Endothelial cell of umbilical vein (primary cell): ENCODE measurements at regions not wholly inside any gene's neighbourhood (a gene's known extent, or its start where the extent isn't known, plus 50 kb on each side); places are given as distances from the start of the nearest gene placed in this dataset.

Experiments used
- BruUV-seq: library from RNA; stranded (reverse); fragments of 400-500 nt; replicated peaks from 2 replicates; lab custom pipeline; 2021; lab: Mats Ljungman, UMichigan
- CTCF ChIA-PET: fragments of 300-600, 350-600 bp; sonication (Branson Sonifier 250); formaldehyde crosslinking; loops from one replicate; lab custom pipeline; 2021; ENCODE audit warnings: antibody characterized with exemption, inconsistent platforms; lab: Charles Lee
- POLR2A ChIA-PET: fragments of 300-600, 350-600 bp; sonication (Branson Sonifier 250); formaldehyde crosslinking; loops from one replicate; lab custom pipeline; 2021; ENCODE audit warnings: antibody characterized with exemption, inconsistent platforms; lab: Charles Lee
- DNase-seq: peaks from one replicate; pipeline ENCODE4 v3.0.0-alpha.2; 2011; ENCODE audit warnings: low read depth, low spot score
- FAIRE-seq: peaks from 2 replicates; lab custom pipeline; 2011; peaks lifted over from hg19 to GRCh38; lab: Jason Lieb, UNC
- H2AFZ ChIP-seq: 2 replicates; pipeline ENCODE4 v1.6.0; 2012; ENCODE audit warnings: low read depth, low read length, control low read depth, inconsistent platforms
- H3K27ac ChIP-seq: 2 replicates; pipeline ENCODE4 v1.5.1; 2011; ENCODE audit warnings: low read depth, mild to moderate bottlenecking, control low read depth, low read length, moderate library complexity; ENCODE audit not compliant: insufficient read depth
- H3K27me3 ChIP-seq, 2 experiments: 2 replicates each; pipeline versions ENCODE4 v1.6.0 to v1.6.1; 2011; ENCODE audit warnings: low read length in 2 of 2, mixed read lengths in 1 of 2; ENCODE audit not compliant: control insufficient read depth in 2 of 2, insufficient read depth in 2 of 2
- H3K36me3 ChIP-seq, 2 experiments: 2 replicates in 1 of 2; 3 replicates in 1 of 2; pipeline ENCODE4 v1.5.1; 2011; ENCODE audit warnings: low read length in 2 of 2, mild to moderate bottlenecking in 1 of 2, moderate library complexity in 1 of 2; ENCODE audit not compliant: control insufficient read depth in 2 of 2, insufficient read depth in 2 of 2; ENCODE audit errors: extremely low read depth in 1 of 2
- H3K4me1 ChIP-seq: 3 replicates; pipeline ENCODE4 v1.5.1; 2011; ENCODE audit warnings: mild to moderate bottlenecking, low read length; ENCODE audit not compliant: control insufficient read depth, insufficient read depth; ENCODE audit errors: extremely low read depth
- H3K4me2 ChIP-seq: 2 replicates; pipeline ENCODE4 v1.6.1; 2011; ENCODE audit warnings: low read length, control low read depth, mixed read lengths; ENCODE audit not compliant: insufficient read depth
- H3K4me3 ChIP-seq, 3 experiments: fragments of 200-600 bp in 1 of 3; sonication (generic), shearing (Covaris generic) in 1 of 3; replicated peaks in 1 of 3; 2 replicates each; pipeline ENCODE4 v1.5.1; 2011 to 2016; ENCODE audit warnings: control low read depth in 3 of 3, low read length in 3 of 3, mild to moderate bottlenecking in 2 of 3, inconsistent platforms in 1 of 3, low read depth in 1 of 3, moderate library complexity in 1 of 3; ENCODE audit not compliant: insufficient read depth in 1 of 3
- H3K79me2 ChIP-seq: 2 replicates; pipeline ENCODE4 v1.6.0; 2012; ENCODE audit warnings: low read length, inconsistent platforms; ENCODE audit not compliant: control insufficient read depth, insufficient read depth
- H3K9ac ChIP-seq: replicated peaks from 2 replicates; pipeline ENCODE3; 2011; ENCODE audit warnings: low read length, control low read depth; ENCODE audit not compliant: insufficient read depth; ENCODE audit errors: extremely low read depth
- H3K9me1 ChIP-seq: replicated peaks from 3 replicates; pipeline ENCODE4 v1.6.0; 2011; ENCODE audit warnings: mild to moderate bottlenecking, low read length; ENCODE audit not compliant: control insufficient read depth, insufficient read depth; ENCODE audit errors: extremely low read depth
- H3K9me3 ChIP-seq: replicated peaks from 2 replicates; pipeline ENCODE4 v1.5.1; 2012; ENCODE audit warnings: low read length, inconsistent platforms; ENCODE audit not compliant: control insufficient read depth, insufficient read depth
- H4K20me1 ChIP-seq: replicated peaks from 2 replicates; pipeline ENCODE3; 2011; ENCODE audit warnings: mild to moderate bottlenecking, low read length; ENCODE audit not compliant: control insufficient read depth, insufficient read depth; ENCODE audit errors: extremely low read depth
- CTCF ChIP-seq, 2 donors: IDR thresholded peaks; 1 replicate in 1 of 2; 2 replicates in 1 of 2; pipeline ENCODE4 v1.5.1; 2011; ENCODE audit warnings: low read length in 2 of 2, mild to moderate bottlenecking in 2 of 2, moderate library complexity in 2 of 2, control low read depth in 1 of 2, inconsistent platforms in 1 of 2, low read depth in 1 of 2; ENCODE audit not compliant: insufficient read depth in 1 of 2; ENCODE audit errors: extremely low read depth in 1 of 2
- FOS ChIP-seq: IDR thresholded peaks from 2 replicates; pipeline ENCODE4 v1.6.1; 2011; ENCODE audit warnings: mild to moderate bottlenecking, low read length, moderate library complexity, borderline replicate concordance; ENCODE audit not compliant: insufficient read depth
- GATA2 ChIP-seq: IDR thresholded peaks from 2 replicates; pipeline ENCODE4 v1.7.0; 2011; ENCODE audit warnings: low read depth, mild to moderate bottlenecking, moderate library complexity, mixed read lengths, low read length; ENCODE audit not compliant: insufficient read length, insufficient read depth
- JUN ChIP-seq: IDR thresholded peaks from 2 replicates; pipeline ENCODE4 v1.6.1; 2011; ENCODE audit warnings: borderline replicate concordance, low read depth; ENCODE audit not compliant: insufficient read length, insufficient read depth
- MAX ChIP-seq: IDR thresholded peaks from 2 replicates; pipeline ENCODE4 v1.6.1; 2011; ENCODE audit not compliant: insufficient read depth, insufficient read length
- MYC ChIP-seq: IDR thresholded peaks from one replicate; pipeline ENCODE4 v1.6.1; 2011; ENCODE audit warnings: mild to moderate bottlenecking, low read depth, low read length
- POLR2A ChIP-seq: IDR thresholded peaks from 2 replicates; pipeline ENCODE4 v1.6.1; 2012; ENCODE audit warnings: low read depth, mild to moderate bottlenecking, control low read depth, low read length
- dilution Hi-C: fragments of 300-500 bp; cut with MboI; formaldehyde crosslinking; loops from one replicate; pipeline ENCODE4 v1.15.0; 2019; ENCODE audit warnings: low sequenced_read_pairs; ENCODE audit not compliant: extremely low pct_ligation_motif_present
- intact Hi-C: fragments of 100-400 bp; cut with micrococcal nuclease; formaldehyde crosslinking; loops from one replicate; pipeline ENCODE4 v1.10.0; 2022

GRCh38 chr5:9865574-9865973 is 235.4 kb upstream of the TAS2R1 start:
- H3K4me1 ChIP-seq = no peaks in the 10 kb centered on the region
- H3K27me3 ChIP-seq = no peaks in the 10 kb centered on the region
- FAIRE-seq (no peak), DNase-seq (no peak)
- H3K9me3 ChIP-seq = peaks cover 2% of the 10 kb centered on the region
- BruUV-seq = no TSS peak
- no peaks in the 10 kb centered on the region for H4K20me1 ChIP-seq
- ChIA-PET CTCF (no interaction called here), POLR2A (no interaction called here)
- intact Hi-C loops = no loop called here
- no peak overlapping the region for H3K4me3 ChIP-seq
- H3K79me2 ChIP-seq = no peaks in the 10 kb centered on the region
- H3K9me1 ChIP-seq = no peaks in the 10 kb centered on the region
- H2AFZ ChIP-seq = no peak overlapping the region
- no peak for TF ChIP-seq POLR2A
- no peak for TF ChIP-seq JUN
- no peak for TF ChIP-seq CTCF (IDR thresholded peaks at IDR 0.05; ENCODE audit: extremely low read depth in 1 of 2, insufficient read depth in 1 of 2, low read depth in 1 of 2, low read length in 2 of 2)
- no peak for TF ChIP-seq MYC
- TF ChIP-seq FOS = no peak
- TF ChIP-seq GATA2 = no peak
- no peak overlapping the region for H3K9ac ChIP-seq
- dilution Hi-C loops = no loop called here
- no peak overlapping the region for H3K4me2 ChIP-seq
- H3K27ac ChIP-seq = no peak overlapping the region
- no peaks in the 10 kb centered on the region for H3K36me3 ChIP-seq

- Histone ChIP-seq H3K4me3 (no peak overlapping the region), H3K9me1 (no peaks in the 10 kb centered on the region), H3K27me3 (no peaks in the 10 kb centered on the region), H3K79me2 (no peaks in the 10 kb centered on the region), H3K9ac (no peak overlapping the region), H3K36me3 (no peaks in the 10 kb centered on the region), H3K4me2 (no peak overlapping the region), H2AFZ (no peak overlapping the region), H3K9me3 (peaks cover 2% of the 10 kb centered on the region), H3K27ac (no peak overlapping the region), H3K4me1 (no peaks in the 10 kb centered on the region), H4K20me1 (no peaks in the 10 kb centered on the region)
- intact Hi-C loops (no loop called here), dilution Hi-C loops (no loop called here)
- DNase-seq = no peak
- CTCF ChIA-PET = no interaction called here
- no peak for FAIRE-seq
- TF ChIP-seq JUN (no peak), MAX (no peak), MYC (no peak)
- BruUV-seq = no TSS peak
- POLR2A ChIA-PET = no interaction called here
Measured at GRCh38 chr5:9864791-9865190, 234.6 kb upstream of the TAS2R1 start.
